Kidney epithelial cell (primary cell): ENCODE measurements at regions not wholly inside any gene's neighbourhood (a gene's known extent, or its start where the extent isn't known, plus 50 kb on each side); places are given as distances from the start of the nearest gene placed in this dataset.
"Not testable (repeated sequence)": the region's sequence is repeated elsewhere in the genome, so short reads cannot be mapped to it uniquely, and the experiment has no call there.

ENCODE experiments used
- DNase-seq: peaks from one replicate; pipeline ENCODE4 v3.0.0-alpha.2; 2010; ENCODE audit warnings: low read depth
- H3K27me3 ChIP-seq: 2 replicates; pipeline ENCODE4 v1.6.0; 2011; ENCODE audit warnings: low read length; ENCODE audit not compliant: control insufficient read depth, insufficient read depth
- H3K36me3 ChIP-seq: 2 replicates; pipeline ENCODE4 v1.5.1; 2011; ENCODE audit warnings: low read length; ENCODE audit not compliant: control insufficient read depth, insufficient read depth
- H3K4me3 ChIP-seq: 2 replicates; pipeline ENCODE4 v1.5.1; 2011; ENCODE audit warnings: low read depth, mild to moderate bottlenecking, control low read depth, low read length
- CTCF ChIP-seq: IDR thresholded peaks from 2 replicates; pipeline ENCODE4 v1.5.1; 2011; ENCODE audit warnings: mild to moderate bottlenecking, moderate library complexity, low read length, control low read depth, inconsistent platforms; ENCODE audit not compliant: insufficient read depth, poor library complexity, severe bottlenecking

- no peaks in the 10 kb centered on the region for H3K27me3 ChIP-seq
- DNase-seq, result no peak
- TF ChIP-seq CTCF, result no peak
- no peak overlapping the region for H3K4me3 ChIP-seq
- H3K36me3 ChIP-seq, result no peaks in the 10 kb centered on the region
Observed at GRCh38 chr6:16044211-16044643, 84.7 kb upstream of the MYLIP start.

GRCh38 chr6:16043171-16044135 lies 85.4 kb upstream of the MYLIP start:
- DNase-seq, result no peak
- TF ChIP-seq CTCF, result no peak
- Histone ChIP-seq H3K36me3 (no peaks in the 10 kb centered on the region), H3K27me3 (no peaks in the 10 kb centered on the region), H3K4me3 (no peak overlapping the region)

- no peaks in the 10 kb centered on the region for H3K27me3 ChIP-seq
- no peak for TF ChIP-seq CTCF
- no peak overlapping the region for H3K4me3 ChIP-seq
- DNase-seq, result no peak
- H3K36me3 ChIP-seq, result no peaks in the 10 kb centered on the region
Observed at GRCh38 chr6:16042751-16043150, 86.1 kb upstream of the MYLIP start.

GRCh38 chr6:16041327-16041726 lies 87.6 kb upstream of the MYLIP start:
- DNase-seq, result no peak
- H3K36me3 ChIP-seq, result no peaks in the 10 kb centered on the region
- no peak for TF ChIP-seq CTCF

GRCh38 chr6:16040628-16040974 lies 88.3 kb upstream of the MYLIP start:
- Histone ChIP-seq H3K4me3 (no peak overlapping the region), H3K36me3 (no peaks in the 10 kb centered on the region), H3K27me3 (no peaks in the 10 kb centered on the region)
- TF ChIP-seq CTCF, result no peak
- DNase-seq, result no peak

More at GRCh38 chr6:16041327-16041726, 87.6 kb upstream of the MYLIP start:
- Histone ChIP-seq H3K27me3 (no peaks in the 10 kb centered on the region), H3K4me3 (no peak overlapping the region)

GRCh38 chr6:16039892-16040627 lies 88.8 kb upstream of the MYLIP start:
- H3K27me3 ChIP-seq, DNase-seq, H3K4me3 ChIP-seq, H3K36me3 ChIP-seq: not testable (repeated sequence)
